Activated CD4-positive, alpha-beta T cell treated with anti-CD3 and anti-CD28 coated beads for 24 hours (primary cell): ENCODE measurements at regions not wholly inside any gene's neighbourhood (a gene's known extent, or its start where the extent isn't known, plus 50 kb on each side); places are given as distances from the start of the nearest gene placed in this dataset.
"Not testable (repeated sequence)": the region's sequence is repeated elsewhere in the genome, so short reads cannot be mapped to it uniquely, and the experiment has no call there.

ENCODE experiments used
- DNase-seq, 2 donors: peaks; one replicate each; pipeline ENCODE4 v3.0.0-alpha.2; 2020; ENCODE audit warnings: low read depth in 2 of 2

DNA sequence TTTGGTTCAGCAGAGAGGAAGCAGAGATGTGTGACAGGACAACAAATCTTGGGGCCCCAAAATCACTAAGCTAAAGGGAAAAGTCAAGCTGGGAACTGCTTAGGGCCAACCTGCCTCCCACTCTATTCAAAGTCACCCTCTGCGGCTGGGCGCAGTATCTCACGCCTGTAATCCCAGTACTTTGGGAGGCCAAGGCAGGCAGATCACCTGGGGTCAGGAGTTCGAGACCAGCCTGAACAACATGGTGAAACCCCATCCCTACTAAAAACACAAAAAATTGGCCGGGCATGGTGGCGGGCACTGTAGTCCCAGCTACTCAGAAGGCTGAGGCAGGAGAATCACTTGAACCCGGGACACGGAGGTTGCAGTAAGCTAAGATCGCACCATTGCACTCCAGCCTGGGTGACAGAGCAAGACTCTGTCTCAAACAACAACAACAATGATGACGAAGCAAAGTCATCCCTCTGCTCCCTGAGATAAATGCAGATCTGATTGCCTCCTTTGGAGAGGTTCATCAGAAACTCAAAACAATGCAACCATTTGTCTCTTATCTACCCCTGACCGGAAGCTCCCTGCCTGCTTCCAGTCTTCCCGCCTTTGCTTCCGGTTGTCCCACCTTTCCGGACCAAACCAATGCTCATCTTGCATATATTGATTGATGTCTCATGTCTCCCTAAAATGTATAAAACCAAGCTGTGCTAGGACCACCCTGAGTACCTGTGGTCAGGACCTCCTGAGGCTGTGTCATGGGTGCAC is 136.4 kb upstream of the AFDN start:
- DNase-seq, result not testable (repeated sequence)

DNA sequence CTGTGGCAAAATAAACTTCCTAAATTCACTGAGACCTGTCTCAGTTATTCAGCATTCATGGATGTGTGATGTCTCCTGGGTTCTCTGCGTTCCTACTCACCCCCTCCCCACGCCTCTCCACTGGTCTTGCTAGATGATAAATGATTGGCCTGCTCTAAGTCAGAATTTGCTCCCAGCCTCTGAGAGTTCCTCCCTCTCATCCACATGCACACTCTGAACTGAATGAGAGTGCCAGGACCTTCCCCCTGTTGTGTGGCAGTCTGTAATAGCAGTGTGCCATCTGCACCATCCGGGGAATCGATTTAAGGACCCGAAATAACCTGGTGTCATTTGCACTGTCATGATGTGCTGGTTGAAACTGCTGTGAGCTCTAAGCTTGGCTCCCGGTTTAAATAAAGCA is 135.8 kb upstream of the AFDN start:
- no peak for DNase-seq

DNA sequence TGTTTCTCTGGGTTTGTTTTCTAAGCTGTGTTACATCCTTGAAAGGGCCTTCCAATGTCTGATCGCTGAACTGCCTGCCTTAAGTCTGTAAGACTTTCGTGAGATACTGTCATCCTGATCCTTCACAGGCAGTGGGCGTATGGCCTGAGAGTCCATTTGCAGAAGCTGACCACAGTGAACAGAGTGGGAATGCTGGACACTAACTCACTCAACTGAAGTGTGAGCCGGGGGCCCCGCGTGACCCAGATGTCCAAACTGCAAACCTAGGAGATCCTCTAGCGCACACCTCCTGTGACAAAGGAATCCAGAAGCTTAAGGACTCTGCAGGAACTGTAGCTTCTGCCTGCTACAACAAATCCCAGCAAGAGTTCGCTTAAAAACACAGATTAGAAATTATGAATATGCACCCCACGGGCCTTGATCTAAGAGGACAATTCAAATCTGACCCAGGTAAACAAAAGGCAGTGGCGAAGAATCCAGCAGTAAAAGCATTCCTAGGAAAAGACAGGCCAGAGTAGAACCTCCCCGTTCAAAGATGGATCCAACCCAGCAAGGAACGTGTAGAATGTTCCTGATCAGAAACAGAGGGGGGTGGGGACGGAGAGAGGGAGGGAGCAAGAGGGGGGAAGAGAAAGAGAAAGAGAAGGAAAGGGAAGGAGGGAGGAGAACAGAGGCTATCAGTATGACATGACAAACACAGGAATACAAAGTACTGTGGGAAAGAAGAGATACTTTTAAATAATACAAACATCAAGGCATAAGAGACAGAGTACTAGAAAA is 135.0 kb upstream of the AFDN start:
- no peak for DNase-seq

DNA sequence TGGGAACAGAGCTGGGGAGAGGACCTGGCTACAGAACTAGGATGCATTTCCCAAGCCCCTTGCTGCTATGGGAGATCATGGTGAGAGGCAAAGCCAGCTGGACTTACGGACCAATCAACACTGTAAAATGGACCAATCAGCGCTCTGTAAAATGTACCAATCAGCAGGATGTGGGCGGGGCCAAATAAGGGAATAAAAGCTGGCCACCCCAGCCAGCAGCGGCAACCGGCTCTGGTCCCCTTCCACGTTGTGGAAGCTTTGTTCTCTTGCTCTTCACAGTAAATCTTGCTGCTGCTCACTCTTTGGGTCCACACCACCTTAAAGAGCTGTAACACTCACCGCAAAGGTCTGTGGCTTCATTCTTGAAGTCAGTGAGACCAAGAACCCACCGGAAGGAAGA is 133.2 kb upstream of the AFDN start:
- DNase-seq, result not testable (repeated sequence)

DNA sequence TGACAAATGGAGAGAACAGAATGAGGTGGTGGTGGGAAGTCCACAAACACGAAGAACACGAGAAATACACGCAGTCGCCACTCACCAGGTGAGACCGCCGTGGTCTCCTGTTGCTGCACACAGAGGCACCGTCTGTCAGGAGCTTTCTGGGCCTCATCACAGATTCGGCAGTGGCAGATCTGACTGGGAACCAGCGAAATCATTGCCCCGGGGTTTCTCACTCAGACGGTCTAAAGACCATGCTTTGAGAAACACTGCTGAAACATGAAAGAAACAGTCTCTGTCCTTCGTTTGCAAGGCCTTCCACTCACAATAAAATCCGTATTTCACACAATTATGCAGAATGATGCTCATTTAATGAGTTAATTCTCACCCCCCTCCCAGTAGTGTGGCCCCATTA is 130.9 kb upstream of the AFDN start:
- no peak for DNase-seq

DNA sequence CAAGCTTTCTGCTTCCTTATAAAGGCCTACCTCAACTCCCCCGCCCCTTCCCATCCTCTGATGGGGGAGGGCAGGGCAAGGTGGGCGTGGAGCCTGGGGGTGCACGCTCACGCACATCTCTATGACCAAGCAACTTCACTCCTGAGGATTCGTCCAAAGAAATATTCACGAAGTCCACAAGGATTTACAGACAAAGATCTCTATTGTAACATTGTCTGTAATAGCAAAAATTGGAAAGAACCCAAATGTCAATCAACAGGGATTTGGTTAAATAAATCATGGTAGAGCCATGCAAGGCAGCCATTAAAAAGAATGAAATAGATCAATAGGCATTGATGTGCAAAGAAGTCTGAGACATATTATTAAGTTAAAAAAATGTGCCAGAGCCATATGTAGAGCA is 130.4 kb upstream of the AFDN start:
- DNase-seq, result no peak

DNA sequence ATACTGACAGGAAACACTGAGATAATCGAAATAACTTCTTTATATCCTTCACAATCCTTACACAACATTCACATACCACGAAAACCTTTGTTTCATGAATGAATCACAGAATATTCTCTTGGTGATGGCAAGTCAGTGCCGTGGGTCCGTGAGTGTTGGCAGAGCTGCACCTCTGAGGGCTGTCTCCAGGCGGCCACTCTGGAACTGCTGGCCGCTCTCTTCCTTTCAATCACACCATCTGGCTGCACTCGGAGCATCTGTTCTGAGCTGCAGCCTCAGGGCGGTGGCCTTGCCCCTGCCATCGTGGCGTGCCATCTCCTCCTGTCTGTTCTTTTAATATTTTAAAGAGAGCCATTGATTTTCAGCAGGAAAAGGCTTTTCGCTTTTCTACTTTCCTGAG is 129.4 kb upstream of the AFDN start:
- no peak for DNase-seq

DNA sequence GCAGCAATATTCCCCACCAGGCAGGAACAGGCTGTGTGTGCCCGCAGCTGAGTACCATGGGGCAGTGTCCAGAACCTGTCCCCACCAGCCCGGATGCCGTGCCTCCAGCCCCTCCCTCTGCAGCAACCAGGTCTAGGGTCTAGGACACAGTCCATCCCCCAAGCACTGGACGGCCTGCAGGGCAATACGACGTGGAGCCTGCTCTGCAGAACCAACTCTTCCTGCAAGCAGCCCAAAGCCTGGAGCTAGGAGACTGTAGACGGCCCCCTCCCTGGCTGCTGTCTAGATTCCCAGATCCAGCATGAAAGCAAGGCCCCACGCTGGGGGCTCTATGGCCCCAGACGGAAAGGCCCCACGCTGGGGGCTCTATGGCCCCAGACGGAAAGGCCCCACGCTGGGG is 128.2 kb upstream of the AFDN start:
- no peak for DNase-seq

DNA sequence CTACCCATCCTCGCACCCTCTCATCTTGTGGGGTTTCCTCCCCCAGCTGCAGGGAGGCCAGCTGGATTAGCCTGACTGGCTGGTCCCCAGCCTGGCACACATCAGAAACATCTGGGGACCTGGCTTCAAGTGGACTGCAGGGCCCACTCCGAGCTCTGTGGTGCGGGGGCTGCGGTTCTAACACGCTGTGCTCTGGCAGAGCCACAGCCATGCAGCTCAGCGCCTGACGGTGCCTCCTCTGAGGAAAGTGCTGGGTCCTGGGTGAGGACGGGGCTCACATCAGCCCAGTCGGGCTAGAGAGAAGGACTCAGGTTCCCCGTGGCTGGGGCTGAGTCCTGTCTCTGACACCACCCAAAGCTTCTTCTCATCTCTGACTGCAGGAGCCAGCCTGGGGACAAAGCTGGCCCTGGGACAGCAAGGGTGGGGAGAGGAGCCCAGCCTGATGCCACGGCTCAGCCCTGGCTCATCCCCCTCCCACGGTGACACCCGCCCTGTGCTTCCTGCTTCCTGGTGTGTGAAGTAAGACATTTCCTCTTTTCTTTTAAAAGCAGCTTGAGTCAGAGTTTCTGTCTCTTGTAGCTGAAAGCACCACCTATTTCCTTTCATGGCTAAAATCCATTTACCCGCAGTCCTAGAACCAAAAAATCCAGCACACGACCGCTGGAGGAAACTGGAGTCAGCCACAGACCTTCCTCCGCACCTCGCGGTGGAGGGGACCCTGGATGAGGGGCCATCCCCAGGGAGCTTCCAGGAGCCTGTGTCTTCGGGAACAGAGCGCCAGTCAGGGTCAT is 127.4 kb upstream of the AFDN start:
- peak; percentile 8 to 43 for DNase-seq

DNA sequence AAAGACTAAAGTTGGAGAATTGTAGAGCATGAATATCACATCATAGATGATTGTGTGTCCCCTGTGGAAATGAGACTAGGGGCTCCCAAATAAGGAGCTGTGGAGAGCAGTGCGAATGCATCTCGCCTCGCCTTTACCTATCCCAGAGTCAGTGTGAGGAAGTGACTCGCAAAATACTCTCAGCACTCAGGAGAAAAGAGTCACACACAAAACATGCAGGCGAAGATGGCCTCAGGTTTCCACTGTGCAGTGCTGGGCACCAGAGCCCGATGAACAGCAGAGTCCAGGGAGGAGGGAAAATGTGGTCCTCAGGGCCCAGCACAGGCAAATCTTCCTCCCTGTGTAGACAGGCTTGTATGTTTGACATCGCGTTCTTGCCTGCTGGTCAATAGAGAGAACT is 126.5 kb upstream of the AFDN start:
- DNase-seq, result no peak

DNA sequence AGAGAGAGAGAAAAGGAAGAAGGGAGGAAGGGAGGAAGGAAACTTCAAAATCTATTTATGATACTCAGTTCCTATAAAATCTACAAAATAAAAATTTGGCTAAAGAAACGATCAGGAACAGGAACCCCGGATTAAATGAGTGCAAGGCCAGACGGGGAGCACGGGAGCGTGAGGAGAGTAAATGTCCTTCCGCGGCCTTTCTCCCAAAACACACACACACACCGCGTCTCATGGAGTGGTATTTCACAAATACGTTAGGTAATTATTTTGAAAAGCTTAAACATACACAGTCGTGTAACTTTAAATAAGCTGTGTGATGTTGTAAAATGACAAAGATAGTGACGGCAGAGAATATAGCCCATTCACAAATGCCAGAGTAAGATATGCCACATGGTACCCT is 125.7 kb upstream of the AFDN start:
- no peak for DNase-seq

DNA sequence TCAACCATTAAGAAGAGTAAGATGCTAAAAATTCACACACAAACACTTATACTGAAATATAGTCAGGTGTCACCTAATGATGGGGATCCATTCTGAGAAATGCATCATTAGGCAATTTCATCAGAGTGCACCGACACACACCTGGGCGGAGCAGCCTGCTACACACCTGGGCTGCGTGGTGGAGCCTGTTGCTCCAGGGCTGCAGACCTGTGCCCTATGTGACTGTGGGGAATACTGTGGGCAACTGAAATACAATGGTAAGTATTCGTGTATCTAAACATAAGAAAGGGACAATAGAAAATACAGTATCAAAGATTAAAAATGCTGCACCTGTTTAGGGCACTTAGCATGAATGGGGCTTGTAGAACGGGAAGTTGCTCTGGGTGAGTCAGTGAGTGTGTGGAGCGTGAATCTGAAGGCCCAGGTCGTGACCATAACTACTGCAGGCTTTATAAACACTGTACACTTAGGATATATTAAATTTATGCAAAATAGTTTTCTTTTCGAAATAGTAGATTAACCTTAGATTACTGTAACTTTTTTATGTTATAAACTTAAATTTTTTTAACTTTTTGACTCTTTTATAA is 124.4 kb upstream of the AFDN start:
- no peak for DNase-seq

DNA sequence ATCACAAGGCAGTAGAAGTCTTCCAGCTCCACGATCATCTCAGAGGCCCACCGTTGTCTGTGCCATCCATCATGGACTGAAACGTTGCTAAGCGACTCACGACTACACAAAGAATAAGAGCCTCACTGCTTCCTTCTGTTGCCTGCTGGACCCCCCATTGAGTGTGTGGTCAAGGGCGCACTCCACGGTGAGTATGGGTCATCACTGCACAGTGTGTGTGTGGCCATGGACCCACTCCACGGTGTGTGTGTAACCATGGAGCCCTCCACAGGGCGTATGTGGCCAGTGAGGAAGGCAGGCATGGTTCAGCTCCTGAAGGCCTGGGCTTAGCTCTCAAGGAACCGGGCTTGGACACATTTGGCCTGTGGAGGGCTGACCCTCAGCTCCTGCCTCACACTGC is 123.4 kb upstream of the AFDN start:
- DNase-seq, result no peak

DNA sequence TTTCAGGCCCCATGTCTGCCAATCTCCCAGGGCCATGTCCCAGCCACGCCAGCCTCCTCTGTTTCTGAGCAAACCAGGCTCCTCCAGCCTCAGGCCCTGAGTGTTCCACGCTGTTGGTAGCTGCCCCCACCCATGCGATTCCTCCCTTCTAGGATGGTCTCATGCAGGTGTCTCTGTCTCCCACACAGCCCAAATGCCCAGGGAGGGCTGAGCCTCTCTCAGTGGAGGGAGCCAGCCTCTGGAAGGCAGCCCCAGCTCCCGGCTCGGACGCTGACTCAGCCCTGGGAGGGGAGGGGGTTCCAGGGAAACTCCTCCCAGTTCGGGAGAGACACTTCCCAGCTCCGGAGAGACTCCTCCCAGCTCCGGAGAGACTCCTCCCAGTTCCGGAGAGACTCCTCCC is 122.9 kb upstream of the AFDN start:
- no peak for DNase-seq

DNA sequence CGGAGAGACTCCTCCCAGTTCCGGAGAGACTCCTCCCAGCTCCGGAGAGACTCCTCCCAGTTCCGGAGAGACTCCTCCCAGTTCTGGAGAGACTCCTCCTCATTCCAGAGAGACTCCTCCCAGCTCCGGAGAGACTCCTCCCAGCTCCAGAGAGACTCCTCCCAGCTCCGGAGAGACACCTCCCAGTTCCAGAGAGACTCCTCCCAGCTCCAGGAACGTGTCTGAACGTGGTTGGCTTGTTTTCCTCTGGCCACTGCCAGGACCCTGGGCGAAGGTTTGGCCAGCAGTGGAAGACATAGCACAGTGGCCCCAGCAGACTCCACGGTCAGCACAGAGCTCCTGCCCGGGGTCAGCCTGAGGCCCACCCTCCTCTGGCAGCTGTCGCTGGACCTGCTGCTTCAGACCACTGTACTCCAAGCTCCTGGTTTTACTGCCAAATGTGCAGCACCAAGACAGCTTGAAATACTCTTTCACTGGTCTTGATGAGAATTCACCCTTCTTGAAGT is 122.3 kb upstream of the AFDN start:
- no peak for DNase-seq

DNA sequence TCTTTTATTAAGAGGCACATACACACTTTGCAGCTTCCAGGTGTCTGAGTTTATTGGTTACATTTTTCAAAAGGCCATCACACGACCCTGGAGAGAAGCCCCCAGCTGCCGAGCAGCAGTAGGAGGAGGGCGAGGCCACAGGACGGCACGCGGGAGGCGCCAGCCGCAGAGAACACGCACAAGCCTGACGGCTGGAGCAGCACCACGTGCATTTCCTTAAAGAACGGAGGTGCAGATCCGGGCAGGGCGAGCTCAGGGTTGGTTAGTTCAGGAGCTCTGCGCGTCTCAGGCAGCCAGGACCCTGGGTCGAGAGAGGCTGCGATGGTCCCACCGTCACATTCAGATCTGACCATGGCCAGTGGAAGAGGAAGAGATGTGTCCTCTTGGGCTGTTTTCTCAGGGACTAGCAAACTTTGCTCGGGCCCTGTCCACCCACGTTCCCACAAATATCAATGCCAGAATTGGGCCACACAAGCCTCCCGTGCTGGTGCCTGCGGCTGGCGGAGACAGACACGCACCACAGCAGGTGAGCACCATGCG is 121.4 kb upstream of the AFDN start:
- no peak for DNase-seq

DNA sequence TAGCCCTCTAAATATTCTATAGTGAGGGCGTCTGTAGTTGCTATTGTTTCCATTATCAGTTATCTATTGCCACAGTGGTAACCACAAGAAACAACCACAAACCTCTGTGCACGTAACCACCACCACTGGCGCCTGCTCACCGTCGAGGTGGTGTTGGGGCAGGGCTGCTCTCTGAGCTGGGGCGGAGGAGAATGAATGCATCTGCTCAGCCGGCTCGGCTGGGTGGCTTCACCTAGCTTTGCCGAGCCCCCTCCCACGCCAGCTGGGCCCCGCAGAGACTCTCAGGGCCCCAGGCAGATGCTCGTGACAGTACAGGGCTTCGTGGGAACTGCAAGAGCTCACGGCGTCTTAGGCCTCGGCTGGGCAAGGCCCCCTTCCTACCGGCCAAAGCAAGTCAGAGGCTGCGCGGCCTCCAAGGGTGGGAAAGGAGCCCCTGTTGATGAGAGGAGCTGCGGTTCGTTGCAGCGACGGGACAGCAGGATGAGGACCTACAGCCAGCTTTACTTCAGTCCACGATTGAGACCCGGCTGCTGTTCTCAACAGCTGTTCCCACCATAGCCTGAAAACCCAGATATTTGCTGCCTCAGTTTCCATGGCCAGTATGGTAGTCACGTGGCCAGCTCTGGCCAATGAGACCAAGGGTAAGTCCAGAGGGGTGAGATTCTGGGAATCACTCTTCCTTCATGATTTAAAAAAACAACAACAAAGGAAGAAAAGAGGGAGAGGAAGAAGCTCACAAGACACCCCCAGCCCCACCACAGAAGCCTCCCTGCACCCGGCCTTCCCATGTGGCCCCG is 120.2 kb upstream of the AFDN start:
- peak; percentile 33 to 60 for DNase-seq

DNA sequence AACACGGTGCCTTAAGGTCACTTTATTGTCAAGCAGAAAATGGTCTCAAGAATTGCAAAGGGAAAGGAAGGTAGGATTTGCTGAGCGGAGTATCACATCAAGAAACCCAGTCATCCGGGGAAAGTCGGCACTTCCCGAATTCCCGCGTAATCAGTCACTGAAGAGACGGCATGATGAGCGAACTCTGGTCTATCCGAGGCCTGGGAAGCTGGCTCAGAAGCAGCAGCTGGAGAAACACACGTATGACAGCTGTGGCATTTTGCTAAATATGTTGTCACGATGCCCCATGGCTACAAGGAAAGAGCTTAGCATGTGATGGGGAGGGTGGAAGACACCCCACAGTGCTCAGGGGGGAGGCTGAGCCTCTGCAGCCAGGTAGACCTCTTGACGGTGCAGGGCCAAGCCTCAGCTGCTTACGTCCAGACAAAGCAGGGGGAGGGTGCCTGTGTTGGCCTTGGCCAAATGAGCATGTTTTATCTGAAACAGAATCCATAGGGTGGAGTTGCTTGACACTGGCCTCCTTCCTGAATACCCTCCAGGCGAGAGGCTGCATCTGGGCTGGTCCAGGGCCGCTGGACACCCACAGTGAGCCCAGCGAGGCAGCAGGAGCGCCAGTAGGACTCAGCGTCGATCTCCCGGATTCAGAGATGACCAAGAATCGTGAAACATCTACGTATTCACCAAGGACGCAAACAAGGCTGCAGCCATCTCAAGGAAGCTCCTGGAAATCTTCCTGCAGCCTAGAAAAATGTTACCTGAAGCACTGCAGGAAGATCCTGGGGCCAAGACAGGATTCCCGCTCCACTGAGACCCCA is 118.8 kb upstream of the AFDN start:
- no peak for DNase-seq

DNA sequence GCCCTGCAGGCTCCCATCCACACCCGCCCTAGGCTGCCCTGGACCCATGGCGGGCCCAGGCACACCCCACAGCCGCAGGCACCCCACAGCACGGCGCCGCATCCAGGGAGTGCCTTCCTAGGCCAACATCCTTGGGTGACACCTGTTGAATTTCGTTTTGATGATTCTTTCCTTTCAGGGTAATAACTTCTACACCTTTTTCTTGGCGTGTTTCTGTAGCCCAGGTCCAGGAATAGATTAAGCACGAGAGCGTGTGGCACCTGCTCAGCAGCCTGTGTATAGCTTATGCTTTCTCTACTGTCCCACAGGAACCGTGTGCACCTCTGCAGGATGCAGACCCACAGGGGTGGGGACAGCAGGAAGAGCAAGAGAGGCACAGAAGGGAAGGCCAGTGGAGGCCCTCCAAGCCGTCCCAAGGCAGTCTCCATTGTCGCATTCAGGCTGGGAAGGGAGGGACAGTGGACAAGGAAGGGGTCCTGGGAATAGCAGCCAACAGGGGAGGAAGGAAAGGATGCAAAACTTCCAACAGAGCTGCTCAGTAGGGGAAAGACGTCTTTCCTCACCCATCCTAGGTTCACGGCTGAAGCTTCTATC is 118.1 kb upstream of the AFDN start:
- DNase-seq, result no peak

DNA sequence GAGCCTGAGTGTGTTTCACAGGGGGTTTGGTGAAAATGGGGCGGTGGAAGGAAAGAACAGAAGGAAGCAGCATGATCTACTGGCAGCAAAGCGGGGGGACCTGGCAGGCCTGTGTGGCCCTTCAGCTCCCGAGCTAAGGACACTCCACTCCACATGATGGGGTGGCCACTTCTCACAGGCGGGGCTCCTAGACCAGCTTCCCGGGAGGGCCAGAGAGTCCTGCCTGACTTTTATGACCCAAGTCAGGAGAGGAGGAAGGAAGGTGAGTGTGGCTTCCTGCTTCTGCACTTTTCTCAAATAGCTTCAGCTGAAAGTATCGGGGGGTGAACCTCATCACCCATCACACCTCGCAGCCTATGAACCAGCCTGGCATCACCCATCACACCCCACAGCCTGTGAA is 117.5 kb upstream of the AFDN start:
- no peak for DNase-seq
